ENCODE measurements at regions not wholly inside any gene's neighbourhood (a gene's known extent, or its start where the extent isn't known, plus 50 kb on each side); places are given as distances from the start of the nearest gene placed in this dataset.

GRCh38 chr11:131099013-131099412 is 182.7 kb upstream of the SNX19 start:
- TF ChIP-seq, protein P1, sequence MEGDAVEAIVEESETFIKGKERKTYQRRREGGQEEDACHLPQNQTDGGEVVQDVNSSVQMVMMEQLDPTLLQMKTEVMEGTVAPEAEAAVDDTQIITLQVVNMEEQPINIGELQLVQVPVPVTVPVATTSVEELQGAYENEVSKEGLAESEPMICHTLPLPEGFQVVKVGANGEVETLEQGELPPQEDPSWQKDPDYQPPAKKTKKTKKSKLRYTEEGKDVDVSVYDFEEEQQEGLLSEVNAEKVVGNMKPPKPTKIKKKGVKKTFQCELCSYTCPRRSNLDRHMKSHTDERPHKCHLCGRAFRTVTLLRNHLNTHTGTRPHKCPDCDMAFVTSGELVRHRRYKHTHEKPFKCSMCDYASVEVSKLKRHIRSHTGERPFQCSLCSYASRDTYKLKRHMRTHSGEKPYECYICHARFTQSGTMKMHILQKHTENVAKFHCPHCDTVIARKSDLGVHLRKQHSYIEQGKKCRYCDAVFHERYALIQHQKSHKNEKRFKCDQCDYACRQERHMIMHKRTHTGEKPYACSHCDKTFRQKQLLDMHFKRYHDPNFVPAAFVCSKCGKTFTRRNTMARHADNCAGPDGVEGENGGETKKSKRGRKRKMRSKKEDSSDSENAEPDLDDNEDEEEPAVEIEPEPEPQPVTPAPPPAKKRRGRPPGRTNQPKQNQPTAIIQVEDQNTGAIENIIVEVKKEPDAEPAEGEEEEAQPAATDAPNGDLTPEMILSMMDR (IDR thresholded peaks at IDR 0.05): no peak
- TF ChIP-seq RELA (CRISPR knock-in tag; IDR thresholded peaks at IDR 0.05; ENCODE audit: borderline replicate concordance): no peak
- no peak for TF ChIP-seq ATF1 (CRISPR knock-in tag; IDR thresholded peaks at IDR 0.05)
- no peak for TF ChIP-seq ELF4 (CRISPR knock-in tag; IDR thresholded peaks at IDR 0.05; ENCODE audit: low read depth)
- TF ChIP-seq NFYB (CRISPR knock-in tag; conservative IDR thresholded peaks at IDR 0.05; ENCODE audit: low read depth): no peak
- no peak for TF ChIP-seq CREM (CRISPR knock-in tag; IDR thresholded peaks at IDR 0.05)
